HG03108 (cell line): ENCODE measurements at regions not wholly inside any gene's neighbourhood (a gene's known extent, or its start where the extent isn't known, plus 50 kb on each side); places are given as distances from the start of the nearest gene placed in this dataset.

Experiments used
- ATAC-seq: cut with Tn5 transposase; IDR thresholded peaks from one replicate; pipeline ENCODE4 v1.9.1; 2021; ENCODE audit warnings: moderate library complexity; ENCODE audit not compliant: unreplicated experiment

- ATAC-seq = no peak
These were observed 249.4 kb upstream of the CTAGE1 start for GRCh38 chr18:22667156-22667555.

GRCh38 chr18:22667616-22668422 lies 250.1 kb upstream of the CTAGE1 start:
- ATAC-seq = no peak

- no peak for ATAC-seq
These were observed 250.8 kb upstream of the CTAGE1 start for GRCh38 chr18:22668496-22668895.

- ATAC-seq = no peak
These were observed 253.2 kb upstream of the CTAGE1 start for GRCh38 chr18:22670914-22671313.

- no peak for ATAC-seq
These were observed 255.6 kb upstream of the CTAGE1 start for GRCh38 chr18:22673182-22673862.

GRCh38 chr18:22674272-22674671 lies 256.6 kb upstream of the CTAGE1 start:
- no peak for ATAC-seq

- ATAC-seq = no peak
These were observed 257.3 kb upstream of the CTAGE1 start for GRCh38 chr18:22675006-22675405.

- no peak for ATAC-seq
These were observed 256.7 kb upstream of the RBBP8 start for GRCh38 chr18:22676423-22676822.

- no peak for ATAC-seq
These were observed 254.6 kb upstream of the RBBP8 start for GRCh38 chr18:22678486-22678885.

GRCh38 chr18:22680944-22681343 lies 252.2 kb upstream of the RBBP8 start:
- ATAC-seq = no peak

- no peak for ATAC-seq
These were observed 251.2 kb upstream of the RBBP8 start for GRCh38 chr18:22681908-22682307.

- ATAC-seq = no peak
These were observed 250.4 kb upstream of the RBBP8 start for GRCh38 chr18:22682720-22683119.

GRCh38 chr18:22683196-22683676 lies 249.9 kb upstream of the RBBP8 start:
- no peak for ATAC-seq

GRCh38 chr18:22683786-22684185 lies 249.3 kb upstream of the RBBP8 start:
- no peak for ATAC-seq

- ATAC-seq = no peak
These were observed 248.9 kb upstream of the RBBP8 start for GRCh38 chr18:22684268-22684667.

GRCh38 chr18:22685788-22686187 lies 247.3 kb upstream of the RBBP8 start:
- no peak for ATAC-seq

GRCh38 chr18:22687892-22688680 lies 245.0 kb upstream of the RBBP8 start:
- no peak for ATAC-seq

- no peak for ATAC-seq
These were observed 244.1 kb upstream of the RBBP8 start for GRCh38 chr18:22688877-22689496.

GRCh38 chr18:22689712-22690111 lies 243.4 kb upstream of the RBBP8 start:
- ATAC-seq = no peak

GRCh38 chr18:22690556-22690955 lies 242.6 kb upstream of the RBBP8 start:
- ATAC-seq = no peak
